CD4-positive, alpha-beta T cell treated with Interferon alpha-2 for 1 hour (primary cell): ENCODE measurements at regions not wholly inside any gene's neighbourhood (a gene's known extent, or its start where the extent isn't known, plus 50 kb on each side); places are given as distances from the start of the nearest gene placed in this dataset.

Experiments used
- DNase-seq, 2 donors: peaks; one replicate each; pipeline ENCODE4 v3.0.0-alpha.2; 2020 to 2022

GRCh38 chr7:9876053-9876452 is 1097.6 kb upstream of the PHF14 start:
- no peak for DNase-seq

- DNase-seq, result no peak
These were observed 1084.1 kb upstream of the PHF14 start for GRCh38 chr7:9889554-9889953.

DNA sequence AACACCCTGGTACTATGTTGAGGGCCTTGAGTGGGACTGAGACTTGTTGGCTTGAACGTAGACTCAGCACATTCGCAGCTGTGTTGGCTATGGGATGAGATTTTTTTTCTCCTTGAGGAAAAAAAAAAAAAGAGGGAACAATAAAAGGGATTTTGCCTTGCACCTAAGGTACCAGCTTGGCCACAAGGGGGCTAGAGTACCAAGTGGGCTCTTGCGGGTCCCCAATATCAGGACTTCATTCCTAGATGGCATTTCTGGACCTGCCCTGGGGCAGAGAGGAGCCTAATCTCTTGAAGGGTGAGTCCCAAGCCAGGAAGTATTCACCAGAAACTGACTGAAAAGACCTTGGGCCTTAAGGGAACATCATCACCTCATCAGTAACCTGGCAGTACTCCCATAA is 1083.6 kb upstream of the PHF14 start:
- DNase-seq, result no peak

DNA sequence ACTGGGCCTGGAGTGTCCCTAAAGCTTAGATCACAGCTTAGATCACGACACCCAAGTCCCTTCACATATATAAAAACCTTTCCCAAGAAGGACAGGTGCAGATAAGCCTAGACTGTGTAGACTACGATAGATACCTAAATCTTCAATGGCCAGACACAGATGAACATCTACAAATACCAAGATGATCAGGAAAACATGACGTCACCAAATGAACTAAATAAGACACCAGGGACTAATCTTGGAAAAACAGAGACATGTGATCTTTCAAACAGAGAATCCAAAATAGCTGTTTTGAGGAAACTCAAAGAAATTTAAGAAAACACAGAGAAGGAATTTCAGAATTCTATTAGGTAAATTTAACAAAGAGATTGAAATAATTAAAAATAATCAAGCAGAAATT is 1082.6 kb upstream of the PHF14 start:
- DNase-seq, result no peak

GRCh38 chr7:9900339-9900738 is 1073.3 kb upstream of the PHF14 start:
- no peak for DNase-seq

- DNase-seq, result no peak
These were observed 1052.3 kb upstream of the PHF14 start for GRCh38 chr7:9921326-9921725.

DNA sequence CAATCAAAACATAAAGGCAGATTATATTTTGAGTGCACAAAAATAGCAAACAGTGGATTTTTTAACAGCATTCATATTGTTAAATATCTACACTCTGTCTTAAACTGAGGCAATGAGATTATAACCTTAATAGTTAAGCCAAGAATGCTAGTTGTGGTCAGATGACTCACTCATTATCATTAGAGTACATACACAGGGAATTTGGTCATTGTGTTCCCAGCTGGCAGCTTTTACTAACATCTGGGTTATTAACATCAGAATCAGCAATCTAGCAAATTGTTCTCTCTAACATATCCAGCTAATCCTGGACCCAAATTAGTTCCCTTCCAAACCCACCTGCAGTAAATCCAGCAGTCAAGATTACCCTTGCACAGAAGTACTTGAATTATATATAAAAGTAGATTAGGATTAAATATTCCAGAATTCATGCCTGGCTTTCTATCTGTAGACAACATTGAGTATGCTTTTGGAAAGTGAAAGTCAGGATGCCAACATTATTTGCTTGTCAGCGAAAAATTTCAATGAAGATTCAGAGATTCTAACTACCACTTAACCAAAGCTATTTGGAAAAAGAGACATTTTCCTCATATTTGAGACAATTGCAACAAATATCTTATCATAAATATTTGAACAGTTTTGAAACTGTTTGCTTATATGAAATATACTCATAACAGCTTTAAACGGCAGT is 1035.6 kb upstream of the PHF14 start:
- no peak for DNase-seq

- no peak for DNase-seq
These were observed 1034.5 kb upstream of the PHF14 start for GRCh38 chr7:9939176-9939575.

DNA sequence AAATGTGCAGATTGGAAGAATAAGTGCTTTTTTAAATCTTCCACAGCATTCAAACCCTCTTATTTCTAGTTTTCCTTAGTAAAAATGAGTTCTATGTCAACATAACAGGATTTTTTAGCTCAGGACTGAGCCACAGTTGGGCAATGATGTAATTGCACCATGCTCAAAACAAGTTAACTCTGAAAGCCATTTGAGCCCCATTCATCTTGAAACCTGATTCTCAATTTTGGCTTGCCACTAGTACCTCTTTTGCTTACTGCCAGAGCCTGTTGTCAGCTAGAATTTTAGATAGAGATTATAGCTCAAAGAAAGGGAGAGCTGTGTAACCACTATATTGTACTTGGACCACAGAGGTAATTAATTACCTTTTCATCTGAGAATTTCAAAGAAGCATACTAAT is 1028.5 kb upstream of the PHF14 start:
- DNase-seq, result no peak

DNA sequence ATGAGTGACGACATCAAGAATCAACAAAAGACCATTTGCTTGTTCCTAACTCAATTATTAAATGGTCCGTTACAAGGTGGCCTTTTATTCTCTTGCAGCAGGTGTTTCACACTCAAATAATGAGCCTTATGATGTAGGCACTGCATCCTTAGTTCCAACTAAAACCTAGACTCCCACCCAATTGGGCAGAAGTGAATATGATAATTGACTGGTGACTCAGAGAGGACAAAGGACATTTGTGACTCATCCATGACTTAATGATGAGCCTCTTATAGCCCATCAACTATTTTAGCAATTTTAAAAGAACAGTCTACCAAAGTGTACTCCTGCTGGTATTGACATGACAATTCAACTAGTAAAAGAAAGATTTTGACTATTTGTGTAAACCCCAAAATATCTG is 1027.8 kb upstream of the PHF14 start:
- no peak for DNase-seq

GRCh38 chr7:9955138-9955537 is 1018.5 kb upstream of the PHF14 start:
- DNase-seq, result no peak

DNA sequence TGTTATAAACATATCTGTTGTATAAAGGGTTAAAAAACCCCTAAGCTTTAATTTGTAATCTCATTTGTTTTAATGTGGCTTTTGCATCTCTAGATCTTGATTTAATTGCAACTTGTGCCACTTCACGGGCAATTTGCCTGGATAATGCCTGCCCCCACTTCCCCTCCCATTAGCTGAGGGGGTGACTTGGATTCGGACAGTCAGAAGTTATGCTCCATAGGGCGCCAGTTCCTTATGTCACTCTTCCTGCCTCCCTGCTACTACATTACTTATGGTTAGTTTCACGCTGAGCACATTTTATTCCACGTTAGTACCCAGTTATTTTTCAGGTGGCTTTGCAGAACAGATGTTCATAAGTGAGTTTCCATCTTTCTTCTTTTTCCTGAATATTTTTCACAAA is 1015.2 kb upstream of the PHF14 start:
- no peak for DNase-seq

- no peak for DNase-seq
These were observed 1013.2 kb upstream of the PHF14 start for GRCh38 chr7:9960460-9960859.

DNA sequence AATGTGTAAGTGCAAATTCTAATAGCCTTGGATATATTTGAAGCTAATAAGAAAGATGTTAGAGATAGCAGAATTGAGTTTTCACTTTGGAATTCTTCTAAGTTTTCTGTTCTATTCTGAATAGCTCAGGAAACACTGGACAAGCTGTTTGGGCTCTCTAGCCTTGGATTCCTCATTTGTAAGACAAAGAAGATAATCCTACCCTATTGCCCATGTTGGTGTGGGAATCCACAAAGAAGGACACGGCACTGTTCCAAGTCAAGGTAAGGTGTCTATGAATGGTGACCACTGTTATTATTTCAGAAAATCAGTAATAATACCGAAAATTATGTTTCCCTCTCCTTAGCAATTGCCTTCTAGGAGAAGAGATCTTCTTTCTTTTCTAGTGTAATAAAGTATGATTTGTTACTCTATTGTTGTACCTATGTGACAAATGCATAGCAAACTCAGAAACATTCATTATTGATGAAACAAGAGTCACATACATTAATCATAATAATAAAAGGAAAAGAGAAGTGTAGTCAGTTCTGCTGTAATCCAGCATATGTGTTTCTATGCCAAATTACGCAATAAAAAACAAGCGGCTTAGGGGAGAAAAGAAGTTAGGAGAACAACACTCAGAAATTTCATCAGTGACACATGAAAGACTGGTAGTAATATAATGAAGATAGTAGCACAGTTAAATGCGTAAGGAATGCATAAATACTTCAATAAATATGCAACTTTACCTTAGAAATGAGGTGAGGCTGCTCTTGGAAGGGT is 1012.3 kb upstream of the PHF14 start:
- DNase-seq, result no peak

DNA sequence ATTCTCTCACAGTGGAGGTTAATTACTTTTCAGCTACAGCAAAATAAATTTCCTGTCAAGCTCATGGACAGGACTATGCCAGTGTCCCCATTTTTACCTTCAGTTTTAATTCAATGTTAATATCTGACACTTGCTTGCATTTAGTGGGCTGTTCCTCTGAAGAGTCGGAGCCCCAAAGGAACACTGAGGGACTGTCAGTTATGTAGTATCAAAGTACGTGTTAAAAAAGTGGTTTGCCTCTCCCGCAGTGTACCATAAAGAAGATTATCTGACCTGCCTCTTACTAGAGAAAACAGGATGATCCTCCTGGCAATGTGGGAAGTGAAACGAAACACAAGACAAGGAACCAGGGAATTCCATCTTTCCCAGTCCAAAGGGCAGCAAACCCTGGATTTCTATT is 1010.9 kb upstream of the PHF14 start:
- DNase-seq, result no peak

GRCh38 chr7:9978106-9979064 is 995.3 kb upstream of the PHF14 start:
- no peak for DNase-seq

- no peak for DNase-seq
These were observed 991.8 kb upstream of the PHF14 start for GRCh38 chr7:9981742-9982349.

GRCh38 chr7:9983048-9983447 is 990.6 kb upstream of the PHF14 start:
- no peak for DNase-seq

DNA sequence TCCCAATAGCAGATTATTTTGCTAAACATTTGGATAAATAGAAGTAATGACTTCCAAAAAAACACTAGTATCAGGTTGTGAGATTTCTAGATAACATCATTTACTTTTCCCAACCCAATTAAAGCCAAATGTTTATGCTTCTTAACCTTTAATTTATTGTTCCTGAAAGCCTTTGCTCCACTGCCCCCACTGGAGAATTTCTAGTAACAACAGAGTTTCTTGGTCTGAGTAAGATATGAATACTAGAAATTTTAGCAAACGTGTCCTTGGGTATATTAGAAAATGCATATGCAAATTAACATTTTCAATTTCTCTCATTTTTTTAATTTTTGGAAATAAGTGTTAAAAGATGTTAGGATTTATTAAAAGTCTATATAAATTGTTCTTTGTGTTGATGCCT is 958.0 kb upstream of the PHF14 start:
- DNase-seq, result no peak

DNA sequence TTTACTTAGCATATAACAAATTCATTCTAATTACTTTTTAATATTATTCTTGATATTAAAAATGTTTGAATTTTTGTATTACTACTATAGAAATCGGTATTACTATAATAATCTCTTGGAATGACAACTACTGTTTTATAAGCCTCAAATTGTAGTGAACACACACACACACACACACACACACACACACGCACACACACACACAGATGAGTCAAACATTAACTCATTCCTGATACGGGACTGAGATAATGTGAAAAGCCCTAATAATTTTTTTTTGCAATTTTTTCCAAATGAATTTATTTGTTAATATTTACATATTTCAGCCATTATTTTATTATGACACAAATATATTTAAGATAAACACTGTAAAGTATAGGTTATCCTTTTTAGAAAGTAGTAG is 951.2 kb upstream of the PHF14 start:
- DNase-seq, result no peak

DNA sequence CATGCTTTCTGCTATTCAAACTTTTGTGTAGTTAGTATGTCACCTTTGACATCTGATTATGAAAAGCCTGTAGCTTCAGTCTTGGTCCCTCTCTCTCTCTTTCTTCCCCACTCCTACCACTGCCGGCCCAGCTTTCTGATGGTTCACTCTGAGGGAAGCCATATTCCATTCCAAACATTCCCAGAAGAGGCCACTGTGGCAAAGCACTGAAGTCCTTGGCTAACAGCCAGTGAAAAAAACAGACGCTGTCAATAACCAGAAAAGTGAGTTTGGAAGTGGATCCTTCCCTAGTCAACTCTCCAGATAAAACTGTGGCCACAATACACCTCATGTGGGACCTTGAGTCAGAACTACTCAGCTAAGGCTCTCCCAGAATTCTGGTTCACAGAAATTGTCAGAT is 950.7 kb upstream of the PHF14 start:
- no peak for DNase-seq

GRCh38 chr7:10034843-10035556 is 938.7 kb upstream of the PHF14 start:
- DNase-seq, result no peak

DNA sequence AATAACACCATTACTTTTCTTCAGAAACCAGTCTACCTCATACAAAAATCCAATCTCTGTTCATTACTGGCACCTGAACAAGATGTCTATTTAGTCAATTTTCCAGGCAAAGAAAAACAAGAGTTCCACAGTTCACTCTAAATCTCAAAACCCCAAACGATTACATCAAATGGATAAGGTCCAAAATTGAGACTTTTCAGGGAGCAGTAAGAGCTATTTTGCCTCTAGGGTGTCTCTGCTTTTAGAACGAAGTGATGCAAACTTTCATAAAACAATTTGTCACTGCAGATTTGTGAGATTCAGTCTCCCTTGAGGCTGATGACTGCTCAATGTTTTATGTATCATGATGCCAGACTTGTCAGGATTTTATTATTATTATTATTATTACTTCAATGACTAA is 937.0 kb upstream of the PHF14 start:
- DNase-seq, result no peak
